Spleen (tissue), 7 donors: ENCODE measurements at regions not wholly inside any gene's neighbourhood (a gene's known extent, or its start where the extent isn't known, plus 50 kb on each side); places are given as distances from the start of the nearest gene placed in this dataset.

ENCODE experiments used
- CTCF ChIP-seq, 11 experiments: fragments of 200-600 bp in 7 of 11; fragments of 450-650 bp in 4 of 11; sonication (generic) in 4 of 11; IDR thresholded peaks in 8 of 11; conservative IDR thresholded peaks in 3 of 11; 1 replicate in 7 of 11; 2 replicates in 4 of 11; pipeline versions ENCODE4 v1.4.0 to v1.8.0; 2016 to 2021; ENCODE audit warnings: antibody characterized with exemption in 11 of 11, inconsistent platforms in 4 of 11, mild to moderate bottlenecking in 1 of 11
- POLR2A ChIP-seq, 3 donors: fragments of 450-650 bp; IDR thresholded peaks; one replicate each; pipeline ENCODE4 v1.5.1; 2017; ENCODE audit warnings: antibody characterized with exemption in 3 of 3, mild to moderate bottlenecking in 1 of 3
- POLR2AphosphoS5 ChIP-seq, 3 donors: sonication (generic); formaldehyde crosslinking; IDR thresholded peaks; one replicate each; pipeline ENCODE4 v1.5.1; 2017; ENCODE audit warnings: antibody characterized with exemption in 3 of 3
- donor health status: DM: no; HTN: no; CAD: no; lungs with moderate emphysema.
- donor health status: DM: no; HTN: no; CAD: no.
- donor health status: DM: no; HTN: no; CAD: no.

DNA sequence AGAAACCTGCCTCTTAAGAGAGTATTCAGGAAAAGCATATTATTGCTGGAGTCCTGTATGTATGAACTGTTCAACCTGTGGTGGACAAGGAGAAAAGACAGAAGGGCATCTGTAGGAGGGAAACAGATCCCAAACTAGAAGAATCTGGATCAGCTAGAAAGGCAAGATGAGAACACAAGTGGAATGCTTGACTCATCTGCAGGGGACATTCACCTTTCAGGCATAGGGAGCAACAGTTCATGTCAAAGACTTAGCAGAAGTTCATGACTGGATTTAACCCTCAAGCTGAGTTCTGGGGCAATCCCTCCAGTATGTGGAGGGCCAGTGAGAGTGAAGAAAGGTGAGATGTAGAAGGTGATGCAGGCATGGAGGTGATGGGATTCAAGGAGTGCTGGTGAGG is 135.9 kb upstream of the DYNLRB2 start:
- TF ChIP-seq POLR2AphosphoS5 (IDR thresholded peaks at IDR 0.05): no peak
- TF ChIP-seq POLR2A (IDR thresholded peaks at IDR 0.05): no peak
- no peak for TF ChIP-seq CTCF (IDR thresholded peaks at IDR 0.05 in 8 of 11, conservative IDR thresholded peaks at IDR 0.05 in 3 of 11)
